ENCODE measurements at regions not wholly inside any gene's neighbourhood (a gene's known extent, or its start where the extent isn't known, plus 50 kb on each side); places are given as distances from the start of the nearest gene placed in this dataset.

DNA sequence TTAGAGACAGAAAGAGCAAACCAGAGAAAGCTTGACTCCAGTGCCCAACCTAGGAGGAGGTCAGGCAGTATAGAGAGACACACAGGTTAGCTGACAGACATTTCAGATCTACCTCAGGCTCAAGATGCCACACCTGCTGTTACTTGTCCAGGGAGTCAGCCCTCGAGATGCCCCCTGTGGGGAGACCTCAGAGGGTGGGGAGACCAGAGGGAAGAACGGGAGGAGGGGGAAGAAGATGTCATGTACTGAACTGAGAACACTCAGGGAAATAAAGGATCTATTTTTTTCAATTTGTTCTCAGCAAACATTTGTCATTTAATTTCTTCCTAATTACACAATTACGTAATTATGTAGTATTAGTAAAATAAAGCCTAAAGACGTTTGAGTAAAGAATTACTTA lies 196.3 kb upstream of the CADM1 start:
- DNase-seq, result peak; percentile 85

DNA sequence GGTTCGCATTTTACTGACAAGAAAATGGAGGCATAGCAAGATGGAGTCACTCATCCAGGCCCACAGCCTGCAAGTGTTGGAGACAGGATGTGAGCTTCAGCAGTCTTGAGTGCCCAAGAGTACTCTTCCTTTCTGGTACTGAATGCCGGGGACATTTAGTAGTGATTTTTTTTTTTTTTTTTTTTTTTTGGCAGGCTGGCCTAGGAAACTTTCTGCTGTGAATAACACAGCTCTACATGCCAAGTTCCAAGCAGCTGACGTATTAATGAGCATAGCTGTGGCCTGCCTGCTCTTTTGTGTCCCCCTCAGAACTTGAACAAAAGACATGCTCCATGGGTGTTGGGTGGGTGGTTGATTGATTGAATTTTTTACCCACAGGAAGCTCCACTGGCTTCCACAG lies 195.5 kb upstream of the CADM1 start:
- DNase-seq, result peak; percentile 30

DNA sequence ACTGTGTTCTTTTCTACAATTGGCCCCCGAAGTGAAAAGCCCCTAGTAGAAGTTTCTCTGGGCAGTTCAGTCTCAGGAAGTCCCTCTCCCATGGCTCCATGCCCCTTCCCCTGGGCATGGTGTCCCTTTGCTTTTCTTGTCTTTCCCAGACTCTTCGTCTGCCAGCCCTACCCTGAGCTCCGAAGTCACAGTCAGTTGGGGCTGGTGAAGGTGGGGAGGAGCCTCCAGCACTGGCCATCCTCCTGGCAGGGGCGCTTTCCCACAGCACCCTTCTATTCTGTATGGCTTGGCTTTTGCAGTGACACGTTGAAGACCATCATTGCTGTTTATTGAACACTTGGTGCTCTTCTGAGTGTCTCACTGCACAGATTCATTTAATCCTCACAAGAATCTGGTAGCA lies 195.1 kb upstream of the CADM1 start:
- no peak for DNase-seq

DNA sequence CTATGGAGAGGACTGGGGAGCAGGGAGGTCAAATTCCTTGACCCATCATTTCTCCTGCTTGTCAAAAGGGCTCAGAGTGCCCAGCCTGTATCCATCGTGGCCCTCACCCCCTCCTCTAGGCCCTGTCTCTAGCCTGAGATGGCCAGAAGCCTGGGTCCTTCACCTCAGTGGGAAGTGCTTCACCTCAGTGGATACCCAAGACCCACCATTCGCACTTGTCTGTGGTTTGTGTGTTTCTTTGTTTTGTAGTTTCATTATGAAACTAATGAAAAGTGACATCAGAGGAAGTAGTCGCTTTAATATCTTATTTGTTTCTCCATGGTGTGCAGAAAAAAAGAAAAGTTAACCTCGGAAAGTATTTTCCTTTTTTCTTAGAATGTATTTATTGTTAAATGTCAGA lies 194.0 kb upstream of the CADM1 start:
- no peak for DNase-seq

DNA sequence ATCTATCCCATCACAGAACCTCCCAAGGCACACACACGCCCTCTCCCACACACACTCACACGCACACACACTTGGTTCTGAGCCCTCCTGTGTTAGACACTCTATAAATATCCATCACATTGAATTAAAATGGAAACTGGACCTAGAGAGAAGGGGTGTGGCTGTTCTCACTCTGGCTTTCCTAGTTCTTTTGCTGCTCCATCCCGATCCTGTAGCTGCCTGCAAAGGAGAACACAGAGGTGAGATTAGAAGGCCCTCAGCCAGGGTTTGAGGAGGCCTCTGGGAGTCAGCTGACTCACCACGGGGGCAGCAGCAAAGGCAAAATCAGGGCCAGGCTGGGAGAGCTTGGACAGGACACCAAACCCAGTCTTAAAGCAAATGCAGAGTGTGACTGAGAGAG lies 192.3 kb upstream of the CADM1 start:
- DNase-seq, result no peak

- peak; percentile 74 for DNase-seq
These were observed 191.6 kb upstream of the CADM1 start for GRCh38 chr11:115695677-115696364.

- no peak for DNase-seq
These were observed 188.8 kb upstream of the CADM1 start for GRCh38 chr11:115693002-115693401.

- no peak for DNase-seq
These were observed 186.8 kb upstream of the CADM1 start for GRCh38 chr11:115691030-115691429.

- no peak for DNase-seq
These were observed 183.7 kb upstream of the CADM1 start for GRCh38 chr11:115687934-115688333.

- DNase-seq, result no peak
These were observed 180.5 kb upstream of the CADM1 start for GRCh38 chr11:115684699-115685098.

- no peak for DNase-seq
These were observed 179.9 kb upstream of the CADM1 start for GRCh38 chr11:115684135-115684534.

DNA sequence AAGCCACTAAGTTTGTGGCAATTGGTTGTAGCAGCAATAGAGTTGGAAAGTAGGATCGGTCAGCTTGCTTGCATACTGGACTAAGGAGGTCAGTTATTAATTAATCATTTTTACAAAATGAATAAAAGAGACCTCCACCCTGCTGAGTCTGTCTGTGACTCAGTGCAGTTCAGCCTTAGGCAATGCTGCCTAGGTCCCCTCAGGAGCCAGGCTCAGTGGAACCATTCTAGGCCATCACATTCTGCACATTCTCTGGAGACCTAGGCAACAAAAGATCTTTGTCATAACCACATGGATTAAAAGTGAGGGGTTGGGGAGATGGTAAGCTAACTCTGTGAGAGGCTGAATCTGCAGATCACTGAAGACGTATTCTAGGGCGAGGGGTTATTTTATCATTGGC lies 178.7 kb upstream of the CADM1 start:
- DNase-seq, result no peak

- DNase-seq, result no peak
These were observed 177.9 kb upstream of the CADM1 start for GRCh38 chr11:115682101-115682500.

- no peak for DNase-seq
These were observed 175.7 kb upstream of the CADM1 start for GRCh38 chr11:115679945-115680344.

DNA sequence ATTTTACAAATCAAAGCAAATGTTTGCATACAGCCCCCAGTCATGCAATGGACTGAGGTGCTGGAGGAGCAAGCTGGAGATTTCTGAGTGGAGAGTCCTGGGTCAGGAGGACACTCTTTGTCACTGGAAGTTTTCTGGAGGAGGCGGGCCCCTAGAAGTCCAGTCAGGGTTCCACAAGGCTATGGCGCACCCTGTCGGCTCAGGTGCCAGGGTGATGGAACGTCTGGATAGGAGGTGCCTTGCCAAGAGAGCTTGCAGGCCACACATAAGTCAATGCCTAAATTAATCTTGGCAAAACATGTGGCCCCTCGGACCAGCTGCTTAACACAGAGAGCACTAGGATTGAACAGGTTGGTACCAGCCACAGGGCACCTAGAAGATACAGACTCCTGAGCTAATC lies 174.7 kb upstream of the CADM1 start:
- DNase-seq, result no peak

DNA sequence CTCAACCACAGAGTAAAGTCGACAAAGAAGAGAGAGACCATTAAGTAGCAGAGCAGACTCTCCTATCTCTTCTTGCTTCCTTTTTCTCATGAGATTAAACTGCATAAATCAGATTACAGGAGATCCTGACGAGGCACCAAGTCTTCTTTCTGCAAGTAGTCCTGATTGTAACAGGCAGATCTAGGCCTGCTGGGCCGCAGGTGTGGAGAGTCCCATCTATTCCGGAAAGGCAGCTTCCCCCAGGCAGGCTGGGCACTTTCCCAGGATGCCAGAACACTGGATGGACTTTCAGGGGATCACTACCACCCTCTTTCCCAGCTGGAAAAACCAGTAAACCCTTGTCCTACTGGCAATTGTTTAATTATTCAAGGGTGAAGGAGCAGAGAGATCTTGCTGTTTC lies 173.0 kb upstream of the CADM1 start:
- no peak for DNase-seq

GRCh38 chr11:115676768-115677167 lies 172.6 kb upstream of the CADM1 start:
- no peak for DNase-seq

DNA sequence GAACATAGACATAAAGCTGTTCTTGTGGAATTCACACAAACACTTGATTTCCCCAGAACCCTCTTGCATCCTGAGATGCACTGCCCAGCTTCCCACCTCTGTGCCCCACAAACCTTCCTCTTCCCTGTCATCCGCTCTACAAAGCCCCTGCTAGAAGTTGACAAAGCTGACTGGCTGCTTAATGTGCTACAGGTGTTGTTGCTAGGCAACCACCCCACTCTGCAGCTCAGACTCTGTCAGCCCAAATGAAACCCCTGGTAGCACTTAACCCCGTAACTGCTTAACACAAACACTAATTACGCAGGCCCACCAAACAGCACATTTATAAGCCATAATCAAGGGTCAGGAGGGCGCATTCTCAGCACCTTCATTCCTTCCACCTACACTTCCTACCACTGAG lies 172.0 kb upstream of the CADM1 start:
- DNase-seq, result peak; percentile 80

DNA sequence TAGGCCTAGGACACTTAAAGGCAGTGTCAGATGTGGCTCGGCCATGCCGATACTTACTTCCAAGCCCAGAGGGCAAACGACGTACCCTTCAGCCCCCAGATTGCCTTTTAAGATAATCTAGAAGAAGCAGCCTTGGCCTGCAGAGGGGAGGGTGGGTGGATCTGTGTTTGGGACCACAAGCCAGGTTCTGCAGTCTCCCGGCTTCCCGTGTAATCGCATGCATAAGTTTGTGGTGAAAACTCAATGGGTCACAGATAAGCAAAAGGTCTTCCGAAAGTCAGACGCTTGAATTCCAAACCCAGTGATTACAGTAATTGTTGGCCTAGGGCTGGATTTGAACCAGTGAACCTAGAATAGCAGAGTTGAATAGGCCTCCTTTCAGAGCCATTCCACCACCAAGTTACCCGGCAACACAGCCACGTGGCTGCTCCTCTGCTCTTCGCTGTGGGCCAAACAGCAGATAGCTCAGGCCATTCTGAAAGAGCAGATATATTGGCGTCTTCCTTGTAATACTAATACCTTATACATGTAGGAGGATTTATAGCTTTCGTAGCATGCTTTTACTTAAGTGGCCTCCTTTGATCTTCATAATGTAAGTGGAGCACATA lies 170.8 kb upstream of the CADM1 start:
- DNase-seq, result no peak

DNA sequence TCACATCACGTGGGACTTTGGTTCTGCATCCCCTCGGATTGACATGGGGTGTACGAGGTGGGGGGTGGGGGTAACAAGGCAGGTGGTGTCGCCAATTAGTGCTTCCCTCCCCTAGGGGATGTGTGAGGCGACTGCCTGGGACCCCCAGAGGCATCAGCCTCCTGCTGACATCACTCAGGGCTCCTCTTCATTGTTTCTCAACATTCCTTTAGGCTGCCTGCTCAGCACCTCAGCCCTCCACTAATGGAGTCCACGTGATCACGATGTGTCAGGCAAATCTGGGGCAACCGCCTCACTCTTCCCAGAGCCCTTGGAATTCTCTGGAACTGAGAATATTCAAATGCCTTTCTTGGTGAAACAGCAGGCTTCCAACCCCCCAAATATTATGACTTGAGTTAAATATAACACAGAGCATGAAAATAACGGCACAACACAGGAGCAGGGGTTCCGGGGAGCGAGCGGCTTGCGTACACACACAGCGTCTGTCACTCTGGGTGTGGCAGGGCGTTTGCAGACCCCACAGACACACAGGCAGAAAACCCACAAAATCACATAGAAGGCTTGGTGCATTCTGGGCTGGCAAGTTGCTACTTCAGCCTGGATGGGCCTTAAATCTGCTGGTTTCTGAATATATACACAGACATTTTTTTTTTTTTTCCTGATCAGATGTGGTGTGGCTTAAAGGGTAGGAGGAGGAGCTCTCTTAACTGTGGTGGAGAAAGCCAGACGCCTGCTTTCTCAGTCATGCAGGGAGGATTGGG lies 170.1 kb upstream of the CADM1 start:
- DNase-seq, result no peak

DNA sequence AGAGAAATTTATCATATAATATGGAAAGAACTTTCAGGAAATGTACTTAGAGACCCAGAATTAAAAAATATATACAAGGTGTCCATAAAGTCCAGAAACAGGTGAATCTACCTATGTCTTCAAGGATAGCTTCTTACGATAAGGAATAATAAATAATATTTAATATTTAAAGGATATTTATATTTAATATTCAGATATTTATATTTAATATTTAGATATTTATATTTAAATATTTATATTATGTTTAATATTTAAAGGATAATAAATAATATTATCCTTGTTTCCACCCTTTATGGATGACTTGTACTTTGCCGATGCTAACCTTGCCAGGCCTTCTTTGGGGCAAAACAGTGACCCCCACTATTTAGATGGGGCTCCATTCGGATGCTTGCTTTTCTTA lies 169.5 kb upstream of the CADM1 start:
- DNase-seq, result no peak

DNA sequence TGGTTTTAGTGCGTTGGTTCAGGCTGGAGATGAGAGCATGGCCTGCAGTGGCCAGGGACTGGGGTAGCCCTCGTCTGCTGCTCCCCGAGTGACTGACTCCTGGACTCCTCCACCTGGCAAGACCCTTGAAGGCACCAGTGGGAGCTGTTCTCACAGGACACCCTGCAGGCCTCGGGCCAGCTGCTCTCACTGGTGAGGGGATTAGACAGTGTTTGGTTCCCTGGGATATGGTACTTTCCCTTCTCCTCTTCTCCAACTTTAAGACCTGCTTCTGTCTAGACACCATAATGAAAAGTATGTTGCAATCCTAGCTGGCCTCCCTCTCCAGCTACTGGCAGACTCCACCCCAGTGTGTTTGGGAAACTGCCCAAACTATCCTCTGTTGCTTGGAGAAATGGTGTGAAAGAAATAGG lies 168.8 kb upstream of the CADM1 start:
- no peak for DNase-seq

GRCh38 chr11:115672412-115672811 lies 168.2 kb upstream of the CADM1 start:
- DNase-seq, result no peak

GRCh38 chr11:115670538-115671205 lies 166.5 kb upstream of the CADM1 start:
- peak; percentile 99 for DNase-seq
